ENCODE measurements at regions not wholly inside any gene's neighbourhood (a gene's known extent, or its start where the extent isn't known, plus 50 kb on each side); places are given as distances from the start of the nearest gene placed in this dataset.

DNA sequence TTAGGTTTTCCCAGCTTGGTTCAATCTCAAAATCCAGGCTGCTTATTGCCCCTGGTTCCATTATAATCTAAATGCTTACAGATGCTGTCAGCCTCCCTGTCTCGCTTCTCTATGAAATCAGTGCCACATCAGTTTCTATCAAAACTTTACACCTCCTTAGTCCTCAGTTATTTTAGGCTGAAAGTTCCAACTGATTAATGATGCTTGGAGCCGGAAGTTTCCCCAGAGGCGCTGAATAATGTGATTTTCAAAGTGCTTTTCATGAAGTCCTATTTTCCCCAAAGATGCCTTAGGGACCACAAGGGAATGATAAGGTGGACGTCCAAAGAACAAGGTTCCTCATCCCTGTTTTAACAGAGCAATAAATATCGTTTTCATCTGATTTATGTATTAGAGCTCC is 262.4 kb upstream of the RMST start:
- TF ChIP-seq, protein P1, sequence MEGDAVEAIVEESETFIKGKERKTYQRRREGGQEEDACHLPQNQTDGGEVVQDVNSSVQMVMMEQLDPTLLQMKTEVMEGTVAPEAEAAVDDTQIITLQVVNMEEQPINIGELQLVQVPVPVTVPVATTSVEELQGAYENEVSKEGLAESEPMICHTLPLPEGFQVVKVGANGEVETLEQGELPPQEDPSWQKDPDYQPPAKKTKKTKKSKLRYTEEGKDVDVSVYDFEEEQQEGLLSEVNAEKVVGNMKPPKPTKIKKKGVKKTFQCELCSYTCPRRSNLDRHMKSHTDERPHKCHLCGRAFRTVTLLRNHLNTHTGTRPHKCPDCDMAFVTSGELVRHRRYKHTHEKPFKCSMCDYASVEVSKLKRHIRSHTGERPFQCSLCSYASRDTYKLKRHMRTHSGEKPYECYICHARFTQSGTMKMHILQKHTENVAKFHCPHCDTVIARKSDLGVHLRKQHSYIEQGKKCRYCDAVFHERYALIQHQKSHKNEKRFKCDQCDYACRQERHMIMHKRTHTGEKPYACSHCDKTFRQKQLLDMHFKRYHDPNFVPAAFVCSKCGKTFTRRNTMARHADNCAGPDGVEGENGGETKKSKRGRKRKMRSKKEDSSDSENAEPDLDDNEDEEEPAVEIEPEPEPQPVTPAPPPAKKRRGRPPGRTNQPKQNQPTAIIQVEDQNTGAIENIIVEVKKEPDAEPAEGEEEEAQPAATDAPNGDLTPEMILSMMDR (IDR thresholded peaks at IDR 0.05; ENCODE audit: low read depth, low read length): no peak
- H3K4me3 ChIP-seq (ENCODE audit: low read depth, low read length): no peak overlapping the region

DNA sequence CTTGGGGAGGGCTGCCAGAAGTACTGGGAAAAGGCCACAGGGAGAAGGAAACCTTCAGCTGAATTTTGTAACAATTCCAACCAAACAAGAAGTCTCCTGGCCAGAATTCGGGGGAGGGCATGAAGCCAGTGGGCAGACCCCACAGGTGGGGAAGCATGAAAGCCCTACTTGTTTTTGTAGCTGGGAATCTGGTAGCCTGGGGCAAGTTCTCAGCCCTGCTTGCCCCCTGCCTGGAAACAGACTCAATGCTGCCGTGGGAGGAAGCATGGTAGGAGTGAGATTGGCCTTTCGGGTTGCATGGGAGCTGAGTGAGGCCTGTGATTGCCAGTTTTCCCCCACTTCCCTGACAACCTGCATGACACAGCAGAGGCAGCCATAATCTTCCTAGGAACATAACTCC is 259.2 kb upstream of the RMST start:
- no peak overlapping the region for H3K4me3 ChIP-seq (ENCODE audit: low read depth, low read length)
- TF ChIP-seq, protein P1 (IDR thresholded peaks at IDR 0.05; ENCODE audit: low read depth, low read length): no peak

DNA sequence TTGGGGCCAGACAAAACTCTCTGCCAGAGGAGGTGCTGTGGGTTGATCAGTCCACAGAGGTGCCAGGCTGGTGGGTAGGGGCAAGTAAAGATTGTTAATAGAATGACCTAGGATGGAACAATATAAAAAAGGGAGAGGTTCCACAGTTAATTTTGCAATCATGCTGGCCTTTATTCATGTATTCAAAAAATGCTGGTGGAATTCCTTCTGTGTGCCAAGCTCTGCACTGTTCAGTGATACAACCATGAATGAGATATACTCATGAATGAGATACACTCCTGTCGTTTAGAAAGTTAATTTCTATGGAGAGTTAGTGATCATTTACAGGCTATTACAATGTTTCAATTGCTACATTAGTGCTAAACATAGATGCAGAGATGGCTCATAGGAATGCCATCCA is 252.6 kb upstream of the RMST start:
- no peak overlapping the region for H3K4me3 ChIP-seq (ENCODE audit: low read depth, low read length)
- TF ChIP-seq, protein P1 (IDR thresholded peaks at IDR 0.05; ENCODE audit: low read depth, low read length): no peak

DNA sequence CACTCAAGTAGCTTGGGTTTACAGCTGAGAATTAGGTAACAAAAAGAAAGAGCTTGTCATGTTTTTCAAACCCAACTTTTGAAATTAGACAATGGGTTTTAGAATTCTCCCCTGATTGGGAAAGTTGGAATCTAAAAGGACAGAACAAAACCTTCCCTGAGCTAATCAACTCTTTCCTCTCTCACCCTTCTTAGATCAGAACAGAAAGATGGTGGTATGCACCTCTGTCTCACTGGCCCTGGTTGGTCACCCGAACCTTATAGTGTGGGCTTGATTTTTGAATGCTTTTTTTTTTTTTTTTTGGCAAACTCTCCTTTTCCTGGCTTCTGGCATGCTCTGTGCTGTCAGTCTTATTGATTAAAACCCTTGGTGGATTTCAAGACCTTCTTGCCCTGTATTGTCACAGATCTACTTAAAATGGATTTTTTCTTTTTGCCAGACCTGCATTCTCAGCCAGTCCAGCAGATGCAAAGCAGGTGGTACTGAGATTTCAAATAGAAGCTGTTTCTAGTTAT is 251.1 kb upstream of the RMST start:
- H3K4me3 ChIP-seq (ENCODE audit: low read depth, low read length): no peak overlapping the region

DNA sequence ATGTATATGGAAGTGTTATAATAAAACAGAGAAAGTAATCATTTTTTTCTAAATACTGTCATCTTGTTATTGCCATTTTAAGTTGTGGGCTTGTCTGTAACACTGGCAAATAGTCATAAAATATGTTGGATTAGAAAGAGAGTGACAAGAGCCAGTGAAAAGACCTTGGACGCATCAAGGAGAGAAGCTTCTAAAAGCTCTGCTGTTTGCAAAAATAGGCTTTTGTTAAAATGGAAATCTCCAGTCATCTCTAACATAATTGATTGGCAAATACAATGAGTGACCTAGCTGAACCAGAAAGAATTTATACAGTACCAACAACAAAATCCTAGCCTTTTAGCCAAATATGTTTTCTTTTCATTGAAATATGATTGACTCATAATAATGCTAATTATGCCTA is 245.8 kb upstream of the RMST start:
- H3K4me3 ChIP-seq (ENCODE audit: low read depth, low read length): no peak overlapping the region
- TF ChIP-seq, protein P1 (IDR thresholded peaks at IDR 0.05; ENCODE audit: low read depth, low read length): no peak

More for the DNA sequence above, 251.1 kb upstream of the RMST start:
- TF ChIP-seq, protein P1 (IDR thresholded peaks at IDR 0.05; ENCODE audit: low read depth, low read length): no peak

DNA sequence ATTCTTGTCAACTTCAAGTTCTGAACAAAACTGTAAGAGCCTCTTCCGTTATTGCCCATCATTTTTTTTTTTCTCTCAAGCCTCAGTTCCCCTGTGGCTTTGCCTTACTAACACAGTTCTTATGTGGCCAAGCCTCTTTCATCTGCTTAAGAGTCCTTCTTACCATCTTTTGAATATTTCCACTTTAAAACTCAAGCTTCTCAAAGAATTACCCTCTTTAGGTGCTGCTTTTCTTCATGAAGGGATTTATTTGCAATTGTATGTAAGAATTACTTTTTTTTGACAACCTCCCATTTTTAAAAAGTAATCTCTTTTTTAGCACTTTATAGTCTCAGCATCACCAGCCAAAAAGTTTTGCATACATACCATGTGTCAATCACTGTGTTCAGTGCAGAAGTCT is 240.2 kb upstream of the RMST start:
- no peak overlapping the region for H3K4me3 ChIP-seq (ENCODE audit: low read depth, low read length)
- TF ChIP-seq, protein P1 (IDR thresholded peaks at IDR 0.05; ENCODE audit: low read depth, low read length): no peak

DNA sequence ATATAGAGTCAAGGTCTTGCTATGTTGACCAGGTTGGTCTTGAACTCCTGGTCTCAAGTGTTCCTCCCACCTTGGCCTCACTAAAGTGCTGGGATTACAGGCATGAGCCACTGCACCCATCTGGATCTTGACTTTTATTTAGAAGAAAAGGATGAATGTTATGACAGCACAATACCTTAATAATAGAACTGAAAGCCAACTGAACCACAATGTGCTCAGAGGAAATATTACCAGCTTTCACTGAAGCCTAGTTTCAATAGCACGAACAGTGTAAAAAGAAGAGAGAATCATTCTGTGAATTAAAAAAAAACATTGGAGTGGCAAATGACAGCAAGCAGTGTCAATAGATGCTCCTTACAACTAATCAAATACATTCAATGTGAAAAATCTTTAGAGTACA is 239.2 kb upstream of the RMST start:
- no peak overlapping the region for H3K4me3 ChIP-seq (ENCODE audit: low read depth, low read length)
- TF ChIP-seq, protein P1 (IDR thresholded peaks at IDR 0.05; ENCODE audit: low read depth, low read length): no peak
